AML-193 (cell line): ENCODE measurements at regions not wholly inside any gene's neighbourhood (a gene's known extent, or its start where the extent isn't known, plus 50 kb on each side); places are given as distances from the start of the nearest gene placed in this dataset.

ENCODE experiments used
- DNase-seq, 2 experiments: peaks; one replicate each; lab custom pipeline; 2025; lab: John Stamatoyannopoulos, UW

GRCh38 chr16:73448970-73449369 lies 401.0 kb upstream of the ZFHX3 start:
- no peak for DNase-seq

GRCh38 chr16:73447846-73448245 lies 399.9 kb upstream of the ZFHX3 start:
- no peak for DNase-seq

GRCh38 chr16:73434621-73435020 lies 386.7 kb upstream of the ZFHX3 start:
- DNase-seq = no peak

GRCh38 chr16:73433731-73434307 lies 385.9 kb upstream of the ZFHX3 start:
- no peak for DNase-seq

- no peak for DNase-seq
Measured at GRCh38 chr16:73432850-73433730, 385.2 kb upstream of the ZFHX3 start.

- DNase-seq = no peak
Measured at GRCh38 chr16:73430138-73430537, 382.2 kb upstream of the ZFHX3 start.

- DNase-seq = no peak
Measured at GRCh38 chr16:73428121-73428520, 380.2 kb upstream of the ZFHX3 start.

- no peak for DNase-seq
Measured at GRCh38 chr16:73427164-73427563, 379.2 kb upstream of the ZFHX3 start.

- no peak for DNase-seq
Measured at GRCh38 chr16:73426433-73427160, 378.7 kb upstream of the ZFHX3 start.

GRCh38 chr16:73420676-73421075 lies 372.7 kb upstream of the ZFHX3 start:
- DNase-seq = no peak

- no peak for DNase-seq
Measured at GRCh38 chr16:73420244-73420643, 372.3 kb upstream of the ZFHX3 start.

GRCh38 chr16:73418691-73419090 lies 370.8 kb upstream of the ZFHX3 start:
- no peak for DNase-seq

- no peak for DNase-seq
Measured at GRCh38 chr16:73418051-73418450, 370.1 kb upstream of the ZFHX3 start.

- no peak for DNase-seq
Measured at GRCh38 chr16:73415286-73415685, 367.4 kb upstream of the ZFHX3 start.

- DNase-seq = no peak
Measured at GRCh38 chr16:73414638-73415037, 366.7 kb upstream of the ZFHX3 start.

GRCh38 chr16:73413830-73414190 lies 365.9 kb upstream of the ZFHX3 start:
- no peak for DNase-seq

GRCh38 chr16:73413091-73413829 lies 365.3 kb upstream of the ZFHX3 start:
- no peak for DNase-seq

- DNase-seq = no peak
Measured at GRCh38 chr16:73412416-73412815, 364.5 kb upstream of the ZFHX3 start.

- no peak for DNase-seq
Measured at GRCh38 chr16:73408716-73409115, 360.8 kb upstream of the ZFHX3 start.

GRCh38 chr16:73408311-73408710 lies 360.4 kb upstream of the ZFHX3 start:
- DNase-seq = no peak

- no peak for DNase-seq
Measured at GRCh38 chr16:73405851-73406250, 357.9 kb upstream of the ZFHX3 start.

- no peak for DNase-seq
Measured at GRCh38 chr16:73404001-73404400, 356.1 kb upstream of the ZFHX3 start.
